K562 (cell line): ENCODE measurements at regions not wholly inside any gene's neighbourhood (a gene's known extent, or its start where the extent isn't known, plus 50 kb on each side); places are given as distances from the start of the nearest gene placed in this dataset.

Source experiments
- FOXA1 ChIP-seq: fragments of 450-650 bp; IDR thresholded peaks from 2 replicates; pipeline ENCODE4 v1.6.1; 2016; ENCODE audit warnings: mild to moderate bottlenecking, borderline replicate concordance
- FOXK2 ChIP-seq, 2 experiments: fragments of 450-650 bp; IDR thresholded peaks in 1 of 2; conservative IDR thresholded peaks in 1 of 2; 2 replicates each; pipeline ENCODE4 v1.6.1; 2016; ENCODE audit warnings: low read depth in 2 of 2, mild to moderate bottlenecking in 1 of 2
- GTF3C2 ChIP-seq: IDR thresholded peaks from 3 replicates; pipeline ENCODE4 v1.6.1; 2011; ENCODE audit warnings: borderline replicate concordance, mild to moderate bottlenecking, moderate library complexity; ENCODE audit not compliant: insufficient read length; ENCODE audit errors: extremely low read depth
- HMBOX1 ChIP-seq: sonication (generic); IDR thresholded peaks from 2 replicates; pipeline ENCODE4 v1.6.1; 2016
- MGA ChIP-seq: fragments of 450-650 bp; IDR thresholded peaks from 2 replicates; pipeline ENCODE4 v1.6.1; 2016; ENCODE audit warnings: mild to moderate bottlenecking, moderate library complexity
- RBFOX2 ChIP-seq: fragments of 200-400 bp; formaldehyde crosslinking; IDR thresholded peaks from 2 replicates; pipeline ENCODE4 v1.6.1; 2017; ENCODE audit warnings: low read depth, mild to moderate bottlenecking, low read length, moderate library complexity
- SLC30A9 ChIP-seq: fragments of 250-450 bp; sonication (Bioruptor Pico); IDR thresholded peaks from 2 replicates; pipeline ENCODE4 v1.8.0; 2022; ENCODE audit warnings: mild to moderate bottlenecking, moderate library complexity
- ZBTB2 ChIP-seq: fragments of 450-650 bp; IDR thresholded peaks from 2 replicates; pipeline ENCODE4 v1.6.1; 2016; ENCODE audit warnings: antibody characterized with exemption
- ZNF282 ChIP-seq: sonication (generic); formaldehyde crosslinking; IDR thresholded peaks from 2 replicates; pipeline ENCODE4 v1.8.1; 2023; ENCODE audit warnings: missing genetic modification reagents

GRCh38 chrX:40273356-40274050 is 175.7 kb upstream of the BCOR start (continued):
- TF ChIP-seq MGA (peak; percentile 93), HMBOX1 (no peak), ZNF282 (CRISPR knock-in tag) (no peak), RBFOX2 (peak; percentile 39; the same call in 1 of the 2 replicates), FOXA1 (no peak), ZBTB2 (no peak), FOXK2 (conservative IDR thresholded peaks at IDR 0.05 in 1 of 2, IDR thresholded peaks at IDR 0.05 in 1 of 2; ENCODE audit: low read depth in 2 of 2) (peak; percentile 72 to 77), GTF3C2 (no peak), SLC30A9 (CRISPR knock-in tag) (no peak)
